ENCODE measurements at regions not wholly inside any gene's neighbourhood (a gene's known extent, or its start where the extent isn't known, plus 50 kb on each side); places are given as distances from the start of the nearest gene placed in this dataset.

DNA sequence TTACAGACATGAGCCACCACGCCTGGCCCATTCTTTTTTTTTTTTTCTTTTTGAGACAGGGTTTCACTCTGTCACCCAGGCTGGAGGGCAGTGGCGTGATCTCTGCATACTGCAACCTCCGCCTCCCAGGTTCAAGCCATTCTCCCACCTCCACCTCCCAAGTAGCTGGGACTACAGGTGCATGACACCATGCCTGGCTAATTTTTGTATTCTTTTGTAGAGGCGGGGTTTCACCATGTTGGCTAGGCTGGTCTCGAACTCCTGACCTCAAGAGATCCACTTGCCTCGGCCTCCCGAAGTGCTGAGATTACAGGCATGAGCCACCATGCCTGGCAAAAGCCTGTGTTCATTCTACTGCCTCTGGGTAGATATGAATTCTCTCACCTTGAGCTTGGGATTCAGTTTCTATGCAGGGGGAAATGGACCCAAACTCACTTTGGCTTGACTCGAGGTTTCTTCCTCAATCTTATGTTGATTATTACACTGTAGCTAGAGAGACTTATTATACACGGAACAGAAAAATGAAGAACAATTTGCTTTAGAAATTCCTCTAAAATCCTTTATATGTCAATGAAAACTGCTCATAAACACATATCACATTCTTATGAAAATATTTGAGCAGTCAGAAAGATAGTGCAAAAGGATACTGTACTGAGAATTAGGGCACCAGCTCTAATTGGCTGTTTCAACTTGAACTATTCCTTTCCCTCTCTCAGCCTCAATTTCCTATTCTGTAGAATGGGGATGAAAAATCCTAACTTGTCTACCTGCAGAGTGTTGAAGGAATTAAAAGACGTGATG lies 252.3 kb downstream of the MYCN start:
- ATAC-seq (ENCODE audit: insufficient read depth, low FRiP score): no peak
- Histone ChIP-seq H3K4me1 (ENCODE audit: control insufficient read depth in 5 of 5, insufficient read depth in 5 of 5, low read length in 5 of 5) (no peaks in the 10 kb centered on the region), H3K36me3 (ENCODE audit: control insufficient read depth in 4 of 4, insufficient read depth in 4 of 4, low read length in 4 of 4) (no peaks in the 10 kb centered on the region), H3K9me3 (ENCODE audit: control insufficient read depth in 4 of 4, insufficient read depth in 3 of 4, low read length in 3 of 4) (no peaks in the 10 kb centered on the region), H3K9ac (ENCODE audit: insufficient read depth in 1 of 2, low read length in 2 of 2) (no peak overlapping the region), H3K4me3 (no peak overlapping the region), H3K27me3 (ENCODE audit: control insufficient read depth in 3 of 3, insufficient read depth in 3 of 3, low read length in 2 of 3) (no peaks in the 10 kb centered on the region), H3K27ac (ENCODE audit: low read depth in 1 of 2, low read length in 1 of 2) (no peak overlapping the region)
- DNase-seq: no peak
- 87 to 88% methylated on average over 10 of the region's 10 CpGs for WGBS, 2 donors
- TF ChIP-seq, protein P1, sequence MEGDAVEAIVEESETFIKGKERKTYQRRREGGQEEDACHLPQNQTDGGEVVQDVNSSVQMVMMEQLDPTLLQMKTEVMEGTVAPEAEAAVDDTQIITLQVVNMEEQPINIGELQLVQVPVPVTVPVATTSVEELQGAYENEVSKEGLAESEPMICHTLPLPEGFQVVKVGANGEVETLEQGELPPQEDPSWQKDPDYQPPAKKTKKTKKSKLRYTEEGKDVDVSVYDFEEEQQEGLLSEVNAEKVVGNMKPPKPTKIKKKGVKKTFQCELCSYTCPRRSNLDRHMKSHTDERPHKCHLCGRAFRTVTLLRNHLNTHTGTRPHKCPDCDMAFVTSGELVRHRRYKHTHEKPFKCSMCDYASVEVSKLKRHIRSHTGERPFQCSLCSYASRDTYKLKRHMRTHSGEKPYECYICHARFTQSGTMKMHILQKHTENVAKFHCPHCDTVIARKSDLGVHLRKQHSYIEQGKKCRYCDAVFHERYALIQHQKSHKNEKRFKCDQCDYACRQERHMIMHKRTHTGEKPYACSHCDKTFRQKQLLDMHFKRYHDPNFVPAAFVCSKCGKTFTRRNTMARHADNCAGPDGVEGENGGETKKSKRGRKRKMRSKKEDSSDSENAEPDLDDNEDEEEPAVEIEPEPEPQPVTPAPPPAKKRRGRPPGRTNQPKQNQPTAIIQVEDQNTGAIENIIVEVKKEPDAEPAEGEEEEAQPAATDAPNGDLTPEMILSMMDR (IDR thresholded peaks at IDR 0.05; ENCODE audit: control extremely low read depth, extremely low read depth): no peak

DNA sequence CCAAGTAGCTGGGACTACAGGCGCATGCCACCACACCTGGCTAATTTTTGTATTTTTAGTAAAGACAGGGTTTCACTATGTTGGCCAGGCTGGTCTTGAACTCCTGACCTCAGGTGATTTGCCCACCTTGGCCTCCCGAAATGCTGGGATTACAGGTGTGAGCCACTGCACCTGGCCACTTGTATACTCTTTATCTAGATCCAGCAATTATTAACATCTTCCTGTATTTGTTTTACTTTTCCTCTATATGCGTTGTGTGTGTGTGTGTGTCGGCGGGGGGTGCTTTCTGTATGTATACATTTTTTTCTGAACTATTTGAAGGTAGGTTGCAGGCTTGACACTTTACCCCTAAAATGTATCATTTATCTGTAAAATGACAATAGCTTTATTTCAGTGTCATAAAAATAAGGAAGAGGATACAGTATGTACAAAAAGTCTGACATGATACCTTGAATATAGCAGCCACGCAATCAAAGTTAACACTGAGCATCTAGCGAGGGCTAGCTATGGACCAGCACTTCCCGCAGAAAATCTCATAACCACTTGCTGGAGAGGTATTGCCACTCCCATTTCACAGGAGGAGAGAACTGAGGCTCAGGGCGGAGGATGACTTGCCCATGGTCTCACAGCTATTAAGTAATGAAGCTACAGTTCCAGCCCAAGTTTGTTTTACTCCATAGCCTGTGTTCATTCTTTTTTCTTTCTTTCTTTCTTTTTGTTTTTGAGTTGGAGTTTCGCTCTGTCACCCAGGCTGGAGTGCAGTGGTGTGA lies 251.3 kb downstream of the MYCN start:
- Histone ChIP-seq H3K27me3 (ENCODE audit: control insufficient read depth in 3 of 3, insufficient read depth in 3 of 3, low read length in 2 of 3) (no peaks in the 10 kb centered on the region), H3K9ac (ENCODE audit: insufficient read depth in 1 of 2, low read length in 2 of 2) (no peak overlapping the region), H3K27ac (ENCODE audit: low read depth in 1 of 2, low read length in 1 of 2) (no peak overlapping the region), H3K4me1 (ENCODE audit: control insufficient read depth in 5 of 5, insufficient read depth in 5 of 5, low read length in 5 of 5) (no peaks in the 10 kb centered on the region), H3K4me3 (no peak overlapping the region), H3K36me3 (ENCODE audit: control insufficient read depth in 4 of 4, insufficient read depth in 4 of 4, low read length in 4 of 4) (no peaks in the 10 kb centered on the region), H3K9me3 (ENCODE audit: control insufficient read depth in 4 of 4, insufficient read depth in 3 of 4, low read length in 3 of 4) (no peaks in the 10 kb centered on the region)
- no peak for ATAC-seq (ENCODE audit: insufficient read depth, low FRiP score)
- TF ChIP-seq, protein P1 (IDR thresholded peaks at IDR 0.05; ENCODE audit: control extremely low read depth, extremely low read depth): no peak
- WGBS, 2 donors: 87 to 88% methylated on average over 10 of the region's 10 CpGs
- DNase-seq: no peak

DNA sequence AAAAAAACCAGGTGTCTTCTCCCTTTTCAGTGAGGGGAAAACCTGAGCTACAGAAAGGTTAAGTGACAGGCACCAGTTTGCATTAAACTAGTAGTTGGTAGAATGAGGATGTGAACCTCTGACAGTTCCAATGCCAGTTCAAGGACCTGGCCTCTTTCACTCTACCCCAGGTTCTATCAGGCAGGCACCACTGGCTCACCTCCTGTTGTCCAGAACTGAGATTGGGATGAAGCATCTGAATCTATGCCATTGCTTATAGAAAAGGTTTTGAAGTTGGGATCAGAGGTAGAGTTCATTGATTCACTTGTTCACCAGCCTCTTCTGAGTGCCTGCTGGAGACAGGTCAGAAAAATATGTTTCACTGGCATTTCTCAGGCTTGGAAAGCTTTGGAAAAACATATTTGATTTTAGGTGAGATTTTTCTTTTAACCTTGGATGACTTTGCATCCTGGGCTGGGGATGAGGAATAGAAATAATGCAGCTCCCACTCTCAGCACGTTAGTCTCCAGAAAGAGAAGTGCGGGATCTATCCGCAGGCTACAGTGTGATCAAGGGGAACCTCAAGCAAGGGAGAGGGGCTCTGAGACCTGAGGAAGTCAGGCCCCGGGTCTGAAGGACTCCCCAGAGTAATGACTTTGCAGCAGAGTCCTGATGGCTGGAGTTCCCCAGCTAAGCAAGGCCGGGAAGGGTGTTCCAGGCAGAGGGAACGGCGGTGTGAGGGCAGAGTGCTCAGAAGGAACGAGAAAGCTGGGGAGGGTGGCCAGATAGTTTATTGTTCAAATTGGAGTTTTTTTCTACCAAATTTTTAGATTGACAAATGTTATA lies 250.3 kb downstream of the MYCN start:
- TF ChIP-seq, protein P1 (IDR thresholded peaks at IDR 0.05; ENCODE audit: control extremely low read depth, extremely low read depth): no peak
- no peak for DNase-seq

More for the DNA sequence above, 250.3 kb downstream of the MYCN start:
- Histone ChIP-seq H3K27ac (ENCODE audit: low read depth in 1 of 2, low read length in 1 of 2) (no peak overlapping the region), H3K27me3 (ENCODE audit: control insufficient read depth in 3 of 3, insufficient read depth in 3 of 3, low read length in 2 of 3) (peaks cover 0 to under 1% (median 0%) of the 10 kb centered on the region in 3 donors), H3K4me3 (no peak overlapping the region), H3K9ac (ENCODE audit: insufficient read depth in 1 of 2, low read length in 2 of 2) (no peak overlapping the region), H3K9me3 (ENCODE audit: control insufficient read depth in 4 of 4, insufficient read depth in 3 of 4, low read length in 3 of 4) (no peaks in the 10 kb centered on the region), H3K36me3 (ENCODE audit: control insufficient read depth in 4 of 4, insufficient read depth in 4 of 4, low read length in 4 of 4) (no peaks in the 10 kb centered on the region), H3K4me1 (ENCODE audit: control insufficient read depth in 5 of 5, insufficient read depth in 5 of 5, low read length in 5 of 5) (no peaks in the 10 kb centered on the region)
- ATAC-seq (ENCODE audit: insufficient read depth, low FRiP score): no peak
- 81 to 85% methylated on average over 8 of the region's 8 CpGs for WGBS, 2 donors
